D721Med (cell line): ENCODE measurements at regions not wholly inside any gene's neighbourhood (a gene's known extent, or its start where the extent isn't known, plus 50 kb on each side); places are given as distances from the start of the nearest gene placed in this dataset.
"Not testable (repeated sequence)": the region's sequence is repeated elsewhere in the genome, so short reads cannot be mapped to it uniquely, and the experiment has no call there.

ENCODE experiments used
- DNase-seq: peaks from one replicate; pipeline ENCODE4 v3.0.0; 2011; ENCODE audit warnings: low spot score; ENCODE audit not compliant: insufficient read length
- FAIRE-seq: peaks from 2 replicates; lab custom pipeline; 2011; peaks lifted over from hg19 to GRCh38; lab: Jason Lieb, UNC
- TF ChIP-seq, protein P1 (sequence below): IDR thresholded peaks from 2 replicates; pipeline ENCODE4 v1.5.1; 2012; ENCODE audit warnings: mild to moderate bottlenecking, control low read depth; ENCODE audit not compliant: insufficient read depth; ENCODE audit errors: missing control alignments

DNA sequence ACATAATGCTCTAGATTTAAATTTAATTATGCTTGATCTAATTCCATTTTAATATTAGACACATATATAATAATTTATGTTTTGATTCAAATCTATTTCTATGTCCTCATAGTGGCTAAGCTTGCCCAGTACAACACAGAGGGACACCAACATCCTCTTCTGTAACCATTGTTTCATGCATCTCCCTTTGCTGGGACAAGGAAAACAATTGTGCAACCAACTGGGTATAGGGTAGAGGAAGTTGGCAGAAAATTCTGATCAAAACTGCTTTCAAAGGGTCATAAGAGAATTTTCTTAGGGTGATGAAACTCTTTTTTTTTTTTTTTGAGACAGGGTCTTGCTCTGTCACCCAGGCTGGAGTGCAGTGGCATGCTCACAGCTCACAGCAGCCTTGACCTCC lies 121.4 kb upstream of the SGO1 start:
- DNase-seq (no peak), FAIRE-seq (no peak)
- TF ChIP-seq, protein P1, sequence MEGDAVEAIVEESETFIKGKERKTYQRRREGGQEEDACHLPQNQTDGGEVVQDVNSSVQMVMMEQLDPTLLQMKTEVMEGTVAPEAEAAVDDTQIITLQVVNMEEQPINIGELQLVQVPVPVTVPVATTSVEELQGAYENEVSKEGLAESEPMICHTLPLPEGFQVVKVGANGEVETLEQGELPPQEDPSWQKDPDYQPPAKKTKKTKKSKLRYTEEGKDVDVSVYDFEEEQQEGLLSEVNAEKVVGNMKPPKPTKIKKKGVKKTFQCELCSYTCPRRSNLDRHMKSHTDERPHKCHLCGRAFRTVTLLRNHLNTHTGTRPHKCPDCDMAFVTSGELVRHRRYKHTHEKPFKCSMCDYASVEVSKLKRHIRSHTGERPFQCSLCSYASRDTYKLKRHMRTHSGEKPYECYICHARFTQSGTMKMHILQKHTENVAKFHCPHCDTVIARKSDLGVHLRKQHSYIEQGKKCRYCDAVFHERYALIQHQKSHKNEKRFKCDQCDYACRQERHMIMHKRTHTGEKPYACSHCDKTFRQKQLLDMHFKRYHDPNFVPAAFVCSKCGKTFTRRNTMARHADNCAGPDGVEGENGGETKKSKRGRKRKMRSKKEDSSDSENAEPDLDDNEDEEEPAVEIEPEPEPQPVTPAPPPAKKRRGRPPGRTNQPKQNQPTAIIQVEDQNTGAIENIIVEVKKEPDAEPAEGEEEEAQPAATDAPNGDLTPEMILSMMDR = no peak

DNA sequence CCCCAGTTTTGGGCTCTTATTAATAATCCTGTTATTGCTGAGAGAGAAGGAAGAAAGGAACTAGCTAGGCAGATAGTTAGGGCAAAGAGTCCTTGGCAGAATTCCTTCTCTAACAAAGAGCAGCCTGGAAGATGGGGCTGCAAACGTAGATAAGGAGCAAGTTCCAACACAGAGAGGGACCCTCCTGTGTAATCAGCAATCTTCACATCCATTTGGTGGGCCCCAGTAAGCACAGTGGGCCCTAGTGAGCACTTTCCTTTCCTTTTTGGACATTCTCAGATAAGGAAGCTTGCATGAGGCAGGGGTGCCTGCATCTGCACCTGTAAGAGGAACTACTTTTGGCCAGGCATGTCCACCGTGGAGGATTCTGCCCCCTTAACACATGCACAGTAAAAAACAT lies 119.6 kb upstream of the SGO1 start:
- FAIRE-seq (no peak), DNase-seq (no peak)
- TF ChIP-seq, protein P1 = no peak

DNA sequence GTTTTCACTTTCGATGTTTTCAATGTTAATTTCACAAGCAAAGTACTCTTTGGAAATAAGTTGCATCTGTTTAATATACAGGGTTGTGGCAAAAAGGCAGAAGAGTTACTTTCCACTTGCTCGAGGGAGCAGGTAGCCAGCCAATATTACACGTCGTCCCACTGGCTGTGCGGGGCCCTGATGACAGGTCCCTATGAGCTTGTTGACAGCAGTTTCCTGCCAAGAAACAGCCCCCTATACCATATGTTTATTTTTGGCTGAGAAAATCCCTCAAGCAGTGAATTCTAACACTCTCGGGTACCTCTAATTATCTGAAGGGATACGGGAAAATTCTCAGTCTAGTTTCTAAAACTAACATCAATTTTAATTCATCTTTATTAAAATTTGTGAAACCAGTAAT lies 116.8 kb upstream of the SGO1 start:
- FAIRE-seq = no peak
- no peak for DNase-seq
- TF ChIP-seq, protein P1 = no peak

DNA sequence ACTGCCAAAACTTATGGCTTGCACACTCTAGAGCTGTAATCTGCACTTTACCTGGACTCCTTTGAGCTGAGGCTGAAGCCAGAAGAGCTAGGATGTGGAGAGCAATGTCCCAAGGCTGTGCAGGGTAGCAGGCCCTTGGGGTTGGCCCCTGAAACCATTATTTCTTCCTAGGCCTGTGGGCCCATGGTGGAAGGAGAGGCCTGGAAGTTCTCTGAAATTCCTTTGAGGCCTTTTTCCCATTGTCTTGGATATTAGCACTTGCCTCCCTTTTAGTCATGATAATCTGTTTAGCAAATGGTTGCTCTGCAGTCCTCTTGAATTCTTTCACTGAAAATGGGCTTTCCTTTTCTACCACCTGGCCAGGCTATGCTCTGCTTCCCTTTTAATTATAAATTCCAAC lies 102.0 kb upstream of the SGO1 start:
- TF ChIP-seq, protein P1 = no peak
- DNase-seq = no peak
- FAIRE-seq = no peak

DNA sequence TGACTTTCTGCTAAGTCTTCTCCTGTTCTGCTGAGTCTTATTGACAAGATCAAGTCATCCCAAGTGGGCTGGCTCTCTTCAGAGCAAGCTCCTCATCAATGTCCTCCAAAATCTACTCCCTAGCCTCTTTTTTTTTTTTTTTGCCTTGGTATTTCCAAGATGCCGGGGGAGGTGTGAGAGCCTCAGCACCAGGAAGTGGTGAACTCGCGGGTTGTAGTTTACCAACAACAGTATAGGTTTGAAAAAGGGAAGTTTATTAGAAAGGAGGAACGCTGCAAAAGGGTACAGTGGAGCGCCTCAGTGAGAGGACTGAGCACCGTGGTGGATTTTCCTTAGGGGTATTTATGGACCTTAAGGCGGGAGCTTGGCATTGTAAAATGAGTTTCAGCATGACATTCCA lies 94.3 kb upstream of the SGO1 start:
- DNase-seq = no peak
- TF ChIP-seq, protein P1 = no peak

DNA sequence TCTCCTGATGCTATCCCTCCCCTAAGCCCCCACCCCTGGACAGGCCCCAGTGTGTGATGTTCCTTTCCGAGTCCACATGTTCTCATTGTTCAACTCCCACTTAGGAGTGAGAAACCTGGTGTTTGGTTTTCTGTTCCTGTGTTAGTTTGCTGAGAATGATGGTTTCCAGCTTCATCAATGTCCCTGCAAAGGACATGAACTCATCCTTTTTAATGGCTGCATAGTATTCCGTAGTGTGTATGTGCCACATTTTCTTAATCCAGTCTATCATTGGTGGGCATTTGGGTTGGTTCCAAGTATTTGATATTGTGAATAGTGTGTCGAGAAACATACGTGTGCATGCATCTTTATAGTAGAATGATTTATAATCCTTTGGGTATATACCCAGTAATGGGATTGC lies 80.0 kb upstream of the SGO1 start:
- not testable (repeated sequence) for FAIRE-seq

More for the DNA sequence above, 94.3 kb upstream of the SGO1 start:
- no peak for FAIRE-seq

DNA sequence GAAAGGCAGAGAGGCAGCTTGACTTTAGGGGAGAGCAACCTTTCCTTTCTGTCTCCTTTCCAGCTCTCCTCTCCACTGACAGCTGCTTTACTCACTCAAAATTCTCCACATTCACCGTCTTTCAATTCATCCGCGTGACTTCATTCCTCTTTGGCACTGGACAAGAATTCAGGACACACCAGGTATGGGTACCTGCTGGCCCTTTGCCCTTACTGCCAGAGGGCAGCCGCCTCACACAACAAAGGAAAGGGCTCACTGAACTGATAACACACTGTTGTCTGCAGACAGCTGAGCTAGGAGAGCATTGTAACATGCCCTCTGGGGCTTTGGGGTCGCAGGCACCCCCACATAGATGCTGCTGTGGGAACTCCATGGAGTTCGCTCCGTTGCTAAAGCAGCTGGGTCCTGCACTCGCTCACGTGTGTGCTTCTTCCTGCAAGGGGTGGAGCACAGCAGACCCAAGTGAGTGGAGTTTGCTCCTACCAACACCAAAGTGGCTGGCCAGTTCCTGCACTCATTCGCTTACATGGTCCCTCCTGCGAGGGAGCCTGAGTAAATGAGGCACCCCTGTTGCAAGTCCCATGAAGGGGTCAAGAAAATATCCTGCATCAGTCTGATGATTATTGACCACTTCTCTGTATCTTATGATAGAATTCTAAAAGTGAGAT lies 79.0 kb upstream of the SGO1 start:
- no peak for FAIRE-seq
- TF ChIP-seq, protein P1 = no peak

More for the DNA sequence above, 80.0 kb upstream of the SGO1 start:
- DNase-seq = not testable (repeated sequence)

More for the DNA sequence above, 79.0 kb upstream of the SGO1 start:
- DNase-seq = no peak
